K562 (cell line): ENCODE measurements at regions not wholly inside any gene's neighbourhood (a gene's known extent, or its start where the extent isn't known, plus 50 kb on each side); places are given as distances from the start of the nearest gene placed in this dataset.

Source experiments
- ASH1L ChIP-seq: fragments of 450-650 bp; IDR thresholded peaks from 2 replicates; pipeline ENCODE4 v1.6.1; 2018; ENCODE audit warnings: borderline replicate concordance, mild to moderate bottlenecking, low read depth; ENCODE audit not compliant: partially characterized antibody
- CBX5 ChIP-seq: IDR thresholded peaks from 2 replicates; pipeline ENCODE4 v1.6.1; 2014; ENCODE audit warnings: low read depth, borderline replicate concordance
- RCOR1 ChIP-seq, 2 experiments: IDR thresholded peaks; 2 replicates each; pipeline ENCODE4 v1.6.1; 2012; ENCODE audit warnings: low read depth in 2 of 2, low read length in 2 of 2, borderline replicate concordance in 1 of 2, improper control_type of control experiment in 1 of 2
- SIN3A ChIP-seq, 2 experiments: fragments of 150-350 bp in 1 of 2; IDR thresholded peaks; 2 replicates each; pipeline ENCODE4 v1.6.1; 2011 to 2016; ENCODE audit warnings: borderline replicate concordance in 2 of 2, low read depth in 2 of 2, low read length in 2 of 2, mild to moderate bottlenecking in 2 of 2, moderate library complexity in 2 of 2; ENCODE audit not compliant: control insufficient read depth in 1 of 2
- SIX5 ChIP-seq, 2 experiments: IDR thresholded peaks; 2 replicates each; pipeline ENCODE4 v1.6.1; 2011; ENCODE audit warnings: low read length in 2 of 2, borderline replicate concordance in 1 of 2, low read depth in 1 of 2, mild to moderate bottlenecking in 1 of 2, moderate library complexity in 1 of 2; ENCODE audit not compliant: insufficient read depth in 1 of 2
- TGIF2 ChIP-seq: sonication (generic); formaldehyde crosslinking; IDR thresholded peaks from 2 replicates; pipeline ENCODE4 v1.8.1; 2022; ENCODE audit warnings: mild to moderate bottlenecking, missing genetic modification reagents, moderate library complexity
- WHSC1 ChIP-seq: IDR thresholded peaks from one replicate; pipeline ENCODE4 v1.6.1; 2012; ENCODE audit warnings: low read length, control low read depth, inconsistent platforms
- ZFP36 ChIP-seq: fragments of 150-350 bp; IDR thresholded peaks from 2 replicates; pipeline ENCODE4 v1.6.1; 2018; ENCODE audit warnings: low read length, low read depth; ENCODE audit not compliant: partially characterized antibody
- ZNF12 ChIP-seq: sonication (generic); formaldehyde crosslinking; IDR thresholded peaks from 2 replicates; pipeline ENCODE4 v1.4.0; 2020; ENCODE audit warnings: mild to moderate bottlenecking, missing genetic modification reagents
- ZNF444 ChIP-seq: fragments of 250-450 bp; sonication (Bioruptor Pico); IDR thresholded peaks from 2 replicates; pipeline ENCODE4 v1.4.0; 2020; ENCODE audit warnings: mild to moderate bottlenecking, moderate library complexity
- TF ChIP-seq, protein P1 (sequence below): fragments of 250-450 bp; sonication (Bioruptor Pico); IDR thresholded peaks from 2 replicates; pipeline ENCODE4 v1.4.0; 2020; ENCODE audit warnings: mild to moderate bottlenecking, moderate library complexity
- TF ChIP-seq, protein P2 (sequence below): fragments of 450-650 bp; IDR thresholded peaks from 2 replicates; pipeline ENCODE4 v1.7.0; 2016; ENCODE audit warnings: borderline replicate concordance
- TF ChIP-seq, protein P3 (sequence below): fragments of 150-350 bp; IDR thresholded peaks from 2 replicates; pipeline ENCODE4 v1.6.1; 2014; ENCODE audit warnings: low read depth, mild to moderate bottlenecking, low read length, borderline replicate concordance
- TF ChIP-seq, protein P4 (sequence below): sonication (generic); formaldehyde crosslinking; IDR thresholded peaks from 2 replicates; pipeline ENCODE4 v1.8.1; 2023; ENCODE audit warnings: missing genetic modification reagents, mild to moderate bottlenecking, borderline replicate concordance

DNA sequence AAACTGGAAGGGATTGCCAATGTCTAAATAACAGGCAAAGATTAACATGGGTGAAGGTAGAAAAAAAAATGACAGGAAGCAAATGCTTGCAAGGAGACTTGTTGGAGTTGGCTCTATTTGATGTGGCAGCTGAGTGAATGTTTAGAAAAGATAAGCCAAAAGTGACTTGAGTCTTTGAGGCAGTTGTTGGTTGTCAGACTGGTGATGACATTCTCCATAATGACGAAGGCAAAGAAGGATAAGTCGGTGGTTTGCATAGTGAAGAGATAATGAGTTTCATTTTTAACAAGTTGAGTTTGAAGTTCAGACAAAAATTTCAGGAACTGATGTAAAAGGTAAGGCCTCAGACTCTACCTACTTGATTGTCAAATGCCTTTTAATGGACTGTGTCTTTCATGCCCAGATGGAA, 704.1 kb upstream of the SGO1 start (continued):
- TF ChIP-seq, protein P1, sequence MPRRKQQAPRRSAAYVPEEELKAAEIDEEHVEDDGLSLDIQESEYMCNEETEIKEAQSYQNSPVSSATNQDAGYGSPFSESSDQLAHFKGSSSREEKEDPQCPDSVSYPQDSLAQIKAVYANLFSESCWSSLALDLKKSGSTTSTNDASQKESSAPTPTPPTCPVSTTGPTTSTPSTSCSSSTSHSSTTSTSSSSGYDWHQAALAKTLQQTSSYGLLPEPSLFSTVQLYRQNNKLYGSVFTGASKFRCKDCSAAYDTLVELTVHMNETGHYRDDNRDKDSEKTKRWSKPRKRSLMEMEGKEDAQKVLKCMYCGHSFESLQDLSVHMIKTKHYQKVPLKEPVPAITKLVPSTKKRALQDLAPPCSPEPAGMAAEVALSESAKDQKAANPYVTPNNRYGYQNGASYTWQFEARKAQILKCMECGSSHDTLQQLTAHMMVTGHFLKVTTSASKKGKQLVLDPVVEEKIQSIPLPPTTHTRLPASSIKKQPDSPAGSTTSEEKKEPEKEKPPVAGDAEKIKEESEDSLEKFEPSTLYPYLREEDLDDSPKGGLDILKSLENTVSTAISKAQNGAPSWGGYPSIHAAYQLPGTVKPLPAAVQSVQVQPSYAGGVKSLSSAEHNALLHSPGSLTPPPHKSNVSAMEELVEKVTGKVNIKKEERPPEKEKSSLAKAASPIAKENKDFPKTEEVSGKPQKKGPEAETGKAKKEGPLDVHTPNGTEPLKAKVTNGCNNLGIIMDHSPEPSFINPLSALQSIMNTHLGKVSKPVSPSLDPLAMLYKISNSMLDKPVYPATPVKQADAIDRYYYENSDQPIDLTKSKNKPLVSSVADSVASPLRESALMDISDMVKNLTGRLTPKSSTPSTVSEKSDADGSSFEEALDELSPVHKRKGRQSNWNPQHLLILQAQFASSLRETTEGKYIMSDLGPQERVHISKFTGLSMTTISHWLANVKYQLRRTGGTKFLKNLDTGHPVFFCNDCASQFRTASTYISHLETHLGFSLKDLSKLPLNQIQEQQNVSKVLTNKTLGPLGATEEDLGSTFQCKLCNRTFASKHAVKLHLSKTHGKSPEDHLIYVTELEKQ (CRISPR knock-in tag) = no peak
- TF ChIP-seq ZFP36 (no peak), TGIF2 (CRISPR knock-in tag) (no peak), SIN3A (IDR thresholded peaks at IDR 0.05; ENCODE audit: borderline replicate concordance in 2 of 2, control insufficient read depth in 1 of 2, low read depth in 2 of 2, low read length in 2 of 2) (no peak), CBX5 (no peak), ZNF444 (CRISPR knock-in tag) (no peak), SIX5 (IDR thresholded peaks at IDR 0.05; ENCODE audit: borderline replicate concordance in 1 of 2, insufficient read depth in 1 of 2, low read depth in 1 of 2, low read length in 2 of 2) (no peak), WHSC1 (no peak), RCOR1 (IDR thresholded peaks at IDR 0.05; ENCODE audit: borderline replicate concordance in 1 of 2, low read depth in 2 of 2, low read length in 2 of 2) (0 out of 4 replicates have a peak, but pooled peaks of 1 of the 2 experiments have one; percentile 23), ZNF12 (CRISPR knock-in tag) (no peak), ASH1L (no peak)
- TF ChIP-seq, protein P2, sequence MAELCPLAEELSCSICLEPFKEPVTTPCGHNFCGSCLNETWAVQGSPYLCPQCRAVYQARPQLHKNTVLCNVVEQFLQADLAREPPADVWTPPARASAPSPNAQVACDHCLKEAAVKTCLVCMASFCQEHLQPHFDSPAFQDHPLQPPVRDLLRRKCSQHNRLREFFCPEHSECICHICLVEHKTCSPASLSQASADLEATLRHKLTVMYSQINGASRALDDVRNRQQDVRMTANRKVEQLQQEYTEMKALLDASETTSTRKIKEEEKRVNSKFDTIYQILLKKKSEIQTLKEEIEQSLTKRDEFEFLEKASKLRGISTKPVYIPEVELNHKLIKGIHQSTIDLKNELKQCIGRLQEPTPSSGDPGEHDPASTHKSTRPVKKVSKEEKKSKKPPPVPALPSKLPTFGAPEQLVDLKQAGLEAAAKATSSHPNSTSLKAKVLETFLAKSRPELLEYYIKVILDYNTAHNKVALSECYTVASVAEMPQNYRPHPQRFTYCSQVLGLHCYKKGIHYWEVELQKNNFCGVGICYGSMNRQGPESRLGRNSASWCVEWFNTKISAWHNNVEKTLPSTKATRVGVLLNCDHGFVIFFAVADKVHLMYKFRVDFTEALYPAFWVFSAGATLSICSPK = no peak
- TF ChIP-seq, protein P3, sequence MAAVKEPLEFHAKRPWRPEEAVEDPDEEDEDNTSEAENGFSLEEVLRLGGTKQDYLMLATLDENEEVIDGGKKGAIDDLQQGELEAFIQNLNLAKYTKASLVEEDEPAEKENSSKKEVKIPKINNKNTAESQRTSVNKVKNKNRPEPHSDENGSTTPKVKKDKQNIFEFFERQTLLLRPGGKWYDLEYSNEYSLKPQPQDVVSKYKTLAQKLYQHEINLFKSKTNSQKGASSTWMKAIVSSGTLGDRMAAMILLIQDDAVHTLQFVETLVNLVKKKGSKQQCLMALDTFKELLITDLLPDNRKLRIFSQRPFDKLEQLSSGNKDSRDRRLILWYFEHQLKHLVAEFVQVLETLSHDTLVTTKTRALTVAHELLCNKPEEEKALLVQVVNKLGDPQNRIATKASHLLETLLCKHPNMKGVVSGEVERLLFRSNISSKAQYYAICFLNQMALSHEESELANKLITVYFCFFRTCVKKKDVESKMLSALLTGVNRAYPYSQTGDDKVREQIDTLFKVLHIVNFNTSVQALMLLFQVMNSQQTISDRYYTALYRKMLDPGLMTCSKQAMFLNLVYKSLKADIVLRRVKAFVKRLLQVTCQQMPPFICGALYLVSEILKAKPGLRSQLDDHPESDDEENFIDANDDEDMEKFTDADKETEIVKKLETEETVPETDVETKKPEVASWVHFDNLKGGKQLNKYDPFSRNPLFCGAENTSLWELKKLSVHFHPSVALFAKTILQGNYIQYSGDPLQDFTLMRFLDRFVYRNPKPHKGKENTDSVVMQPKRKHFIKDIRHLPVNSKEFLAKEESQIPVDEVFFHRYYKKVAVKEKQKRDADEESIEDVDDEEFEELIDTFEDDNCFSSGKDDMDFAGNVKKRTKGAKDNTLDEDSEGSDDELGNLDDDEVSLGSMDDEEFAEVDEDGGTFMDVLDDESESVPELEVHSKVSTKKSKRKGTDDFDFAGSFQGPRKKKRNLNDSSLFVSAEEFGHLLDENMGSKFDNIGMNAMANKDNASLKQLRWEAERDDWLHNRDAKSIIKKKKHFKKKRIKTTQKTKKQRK = no peak
- TF ChIP-seq, protein P4, sequence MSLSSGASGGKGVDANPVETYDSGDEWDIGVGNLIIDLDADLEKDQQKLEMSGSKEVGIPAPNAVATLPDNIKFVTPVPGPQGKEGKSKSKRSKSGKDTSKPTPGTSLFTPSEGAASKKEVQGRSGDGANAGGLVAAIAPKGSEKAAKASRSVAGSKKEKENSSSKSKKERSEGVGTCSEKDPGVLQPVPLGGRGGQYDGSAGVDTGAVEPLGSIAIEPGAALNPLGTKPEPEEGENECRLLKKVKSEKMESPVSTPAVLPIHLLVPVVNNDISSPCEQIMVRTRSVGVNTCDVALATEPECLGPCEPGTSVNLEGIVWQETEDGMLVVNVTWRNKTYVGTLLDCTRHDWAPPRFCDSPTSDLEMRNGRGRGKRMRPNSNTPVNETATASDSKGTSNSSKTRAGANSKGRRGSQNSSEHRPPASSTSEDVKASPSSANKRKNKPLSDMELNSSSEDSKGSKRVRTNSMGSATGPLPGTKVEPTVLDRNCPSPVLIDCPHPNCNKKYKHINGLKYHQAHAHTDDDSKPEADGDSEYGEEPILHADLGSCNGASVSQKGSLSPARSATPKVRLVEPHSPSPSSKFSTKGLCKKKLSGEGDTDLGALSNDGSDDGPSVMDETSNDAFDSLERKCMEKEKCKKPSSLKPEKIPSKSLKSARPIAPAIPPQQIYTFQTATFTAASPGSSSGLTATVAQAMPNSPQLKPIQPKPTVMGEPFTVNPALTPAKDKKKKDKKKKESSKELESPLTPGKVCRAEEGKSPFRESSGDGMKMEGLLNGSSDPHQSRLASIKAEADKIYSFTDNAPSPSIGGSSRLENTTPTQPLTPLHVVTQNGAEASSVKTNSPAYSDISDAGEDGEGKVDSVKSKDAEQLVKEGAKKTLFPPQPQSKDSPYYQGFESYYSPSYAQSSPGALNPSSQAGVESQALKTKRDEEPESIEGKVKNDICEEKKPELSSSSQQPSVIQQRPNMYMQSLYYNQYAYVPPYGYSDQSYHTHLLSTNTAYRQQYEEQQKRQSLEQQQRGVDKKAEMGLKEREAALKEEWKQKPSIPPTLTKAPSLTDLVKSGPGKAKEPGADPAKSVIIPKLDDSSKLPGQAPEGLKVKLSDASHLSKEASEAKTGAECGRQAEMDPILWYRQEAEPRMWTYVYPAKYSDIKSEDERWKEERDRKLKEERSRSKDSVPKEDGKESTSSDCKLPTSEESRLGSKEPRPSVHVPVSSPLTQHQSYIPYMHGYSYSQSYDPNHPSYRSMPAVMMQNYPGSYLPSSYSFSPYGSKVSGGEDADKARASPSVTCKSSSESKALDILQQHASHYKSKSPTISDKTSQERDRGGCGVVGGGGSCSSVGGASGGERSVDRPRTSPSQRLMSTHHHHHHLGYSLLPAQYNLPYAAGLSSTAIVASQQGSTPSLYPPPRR (CRISPR knock-in tag) = no peak
